IPS-11a (cell line): ENCODE measurements at regions not wholly inside any gene's neighbourhood (a gene's known extent, or its start where the extent isn't known, plus 50 kb on each side); places are given as distances from the start of the nearest gene placed in this dataset.

Experiments used
- H3K4me3 ChIP-seq: one replicate; pipeline ENCODE4 v1.5.1; 2013; ENCODE audit warnings: low read depth, low read length, control low read depth

GRCh38 chr4:24248674-24249630, 335.4 kb downstream of the DHX15 start:
- no peak overlapping the region for H3K4me3 ChIP-seq

GRCh38 chr4:24245491-24245820, 338.9 kb downstream of the DHX15 start:
- no peak overlapping the region for H3K4me3 ChIP-seq

DNA sequence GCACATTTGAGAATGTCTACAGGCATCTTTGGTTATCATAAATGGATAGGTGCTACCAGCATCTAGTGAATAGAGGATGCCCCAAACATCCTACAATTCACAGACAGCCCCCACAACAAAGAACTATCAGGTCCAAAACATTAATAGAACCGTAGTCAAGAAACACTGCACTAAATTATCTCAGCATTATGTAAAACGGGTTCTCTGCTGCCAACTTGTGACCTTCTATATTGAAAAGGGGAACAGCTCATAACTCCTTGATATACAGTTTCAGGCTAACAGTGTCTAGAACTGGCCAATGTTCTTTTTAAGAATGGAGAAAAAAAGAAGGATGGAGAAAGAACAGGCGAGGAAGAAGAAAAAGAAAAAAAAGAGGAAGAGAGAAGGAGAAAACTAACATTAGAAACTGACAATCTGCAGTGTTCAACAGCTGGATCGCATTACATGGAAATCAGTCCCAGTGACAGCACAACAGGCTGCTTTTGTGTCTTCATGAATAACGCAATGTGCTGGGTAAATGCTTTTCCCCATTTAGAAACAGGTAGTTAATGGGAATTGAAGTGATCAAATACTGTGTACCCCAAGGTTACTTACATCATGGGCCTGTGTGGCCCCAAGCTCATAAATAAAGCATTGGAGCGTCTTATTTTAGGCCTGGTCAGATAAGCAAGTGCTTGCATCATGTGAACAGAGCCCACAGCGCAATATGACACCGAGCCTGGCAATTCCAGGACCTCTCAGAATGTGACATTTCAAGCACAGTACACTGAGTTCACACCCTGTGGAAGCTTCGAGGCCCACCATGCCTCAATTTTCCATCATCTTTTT, 339.5 kb downstream of the DHX15 start:
- H3K4me3 ChIP-seq: no peak overlapping the region

DNA sequence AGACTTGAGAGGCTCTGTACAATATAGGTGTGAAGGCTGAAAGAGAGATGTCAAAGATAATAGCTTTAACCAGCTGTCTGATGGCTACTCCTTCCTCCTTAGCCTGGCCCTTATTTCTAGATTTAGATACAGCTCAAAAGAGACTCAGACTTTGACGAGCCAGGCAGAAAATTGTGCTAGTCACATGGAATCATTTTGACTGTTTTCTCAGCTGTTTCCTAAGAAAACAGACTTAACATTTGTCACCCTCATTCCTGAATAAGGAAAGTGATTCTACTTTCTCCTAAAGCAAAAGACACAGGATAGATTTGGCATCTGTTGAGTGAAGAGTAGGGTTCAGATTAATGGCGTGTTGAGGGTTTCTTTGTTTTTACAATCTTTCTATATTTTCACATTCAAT, 340.7 kb downstream of the DHX15 start:
- no peak overlapping the region for H3K4me3 ChIP-seq

- no peak overlapping the region for H3K4me3 ChIP-seq
Observed at GRCh38 chr4:24241511-24241910, 342.8 kb downstream of the DHX15 start.

DNA sequence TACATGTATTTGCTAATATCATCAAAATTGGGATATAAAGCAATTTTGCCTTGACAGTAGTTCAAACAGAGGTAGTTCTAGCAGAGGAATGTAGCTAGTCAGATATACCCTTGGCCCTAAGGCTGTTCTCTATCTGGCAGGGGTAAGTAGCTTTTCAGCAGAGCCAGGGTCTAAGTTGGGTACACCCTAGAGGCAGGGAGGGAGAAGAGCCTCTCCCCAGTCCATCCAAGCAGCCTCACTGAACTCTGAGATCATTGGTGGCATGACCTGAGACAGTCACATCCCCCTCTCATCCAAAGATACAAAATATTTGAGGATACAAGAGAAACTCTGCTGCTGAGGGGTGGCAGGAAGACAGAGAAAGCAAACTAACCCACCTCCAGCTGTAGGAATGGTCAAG, 343.7 kb downstream of the DHX15 start:
- no peak overlapping the region for H3K4me3 ChIP-seq

DNA sequence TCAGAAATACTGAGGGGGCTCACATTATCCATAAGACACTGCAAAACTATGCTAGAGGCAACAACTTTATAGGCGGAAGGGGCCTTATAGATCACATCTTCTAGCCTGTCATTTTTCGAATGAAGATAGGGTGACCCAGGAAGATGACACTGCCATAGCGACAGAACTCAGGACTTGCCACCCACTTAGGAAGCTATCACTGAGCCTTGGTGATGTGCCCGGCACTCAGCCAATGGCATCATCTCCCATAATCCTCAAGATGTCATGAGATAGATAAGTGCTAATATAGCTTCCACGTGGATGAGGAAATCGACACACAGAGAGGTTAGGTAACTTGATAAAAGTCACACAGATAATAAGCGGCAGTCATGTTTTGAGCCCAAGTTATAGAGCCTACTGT, 346.6 kb downstream of the DHX15 start:
- no peak overlapping the region for H3K4me3 ChIP-seq

DNA sequence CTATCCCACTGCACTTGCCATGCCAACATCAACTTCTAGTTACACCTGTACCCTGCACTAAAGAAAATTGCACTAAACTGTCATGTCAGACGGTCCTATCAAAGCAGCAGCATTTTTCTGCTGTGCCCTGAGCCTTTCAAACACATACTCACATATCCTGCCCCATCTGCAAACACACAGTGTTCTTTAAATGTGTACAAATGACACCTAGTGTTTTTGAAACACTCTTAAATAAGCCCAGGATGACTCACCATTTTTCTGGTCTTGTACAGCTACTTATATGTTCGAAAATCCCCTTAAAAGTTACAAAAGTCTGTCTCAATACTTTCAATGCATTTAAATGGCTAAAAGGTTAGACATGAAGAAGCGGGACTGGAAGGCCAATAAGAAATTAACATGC, 346.7 kb upstream of the PPARGC1A start:
- H3K4me3 ChIP-seq: no peak overlapping the region

DNA sequence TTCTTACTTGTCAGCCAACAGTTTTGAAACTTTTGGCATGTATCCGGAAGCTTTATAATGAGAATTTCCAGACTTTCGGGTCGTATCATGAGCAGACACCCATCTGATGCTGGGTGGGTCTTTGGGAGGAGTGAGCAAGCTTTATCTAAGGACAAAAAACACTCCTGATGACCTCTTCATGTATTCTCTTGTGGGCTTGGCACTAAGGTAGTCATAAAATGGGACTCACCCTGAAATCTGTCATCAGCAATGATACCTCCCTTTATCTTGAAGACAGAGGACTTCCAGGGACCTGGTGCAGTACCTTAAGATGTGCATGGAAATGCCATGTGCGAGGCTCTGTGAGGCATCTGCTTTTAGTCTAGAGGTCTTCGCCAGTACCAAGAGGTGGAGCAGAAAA, 346.3 kb upstream of the PPARGC1A start:
- no peak overlapping the region for H3K4me3 ChIP-seq

GRCh38 chr4:24235618-24236017, 345.8 kb upstream of the PPARGC1A start:
- no peak overlapping the region for H3K4me3 ChIP-seq

- no peak overlapping the region for H3K4me3 ChIP-seq
Observed at GRCh38 chr4:24234288-24234848, 344.5 kb upstream of the PPARGC1A start.

- H3K4me3 ChIP-seq: no peak overlapping the region
Observed at GRCh38 chr4:24230955-24231354, 341.1 kb upstream of the PPARGC1A start.

- no peak overlapping the region for H3K4me3 ChIP-seq
Observed at GRCh38 chr4:24229978-24230377, 340.1 kb upstream of the PPARGC1A start.

- no peak overlapping the region for H3K4me3 ChIP-seq
Observed at GRCh38 chr4:24228692-24229091, 338.8 kb upstream of the PPARGC1A start.

DNA sequence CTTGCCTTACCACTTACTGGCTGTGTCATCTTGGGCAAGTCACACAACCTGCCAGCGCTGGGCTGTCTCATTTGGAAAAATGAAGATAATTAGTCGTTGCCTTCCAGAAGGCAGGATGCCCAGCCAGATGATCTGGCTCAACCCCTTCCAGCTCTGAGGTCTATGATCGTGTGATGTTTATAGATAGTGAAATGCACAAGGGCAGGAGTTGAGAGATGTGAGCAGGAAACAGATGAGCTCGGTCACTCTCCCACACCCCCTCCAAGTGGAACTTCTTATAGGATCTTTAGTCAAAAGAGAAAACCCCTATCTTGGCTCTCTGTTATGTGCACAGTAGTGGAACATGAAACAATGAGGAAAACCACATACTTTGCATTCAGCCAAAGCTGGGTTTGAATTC, 336.8 kb upstream of the PPARGC1A start:
- H3K4me3 ChIP-seq: no peak overlapping the region

GRCh38 chr4:24226023-24226422, 336.2 kb upstream of the PPARGC1A start:
- H3K4me3 ChIP-seq: no peak overlapping the region

- H3K4me3 ChIP-seq: no peak overlapping the region
Observed at GRCh38 chr4:24224446-24224845, 334.6 kb upstream of the PPARGC1A start.

DNA sequence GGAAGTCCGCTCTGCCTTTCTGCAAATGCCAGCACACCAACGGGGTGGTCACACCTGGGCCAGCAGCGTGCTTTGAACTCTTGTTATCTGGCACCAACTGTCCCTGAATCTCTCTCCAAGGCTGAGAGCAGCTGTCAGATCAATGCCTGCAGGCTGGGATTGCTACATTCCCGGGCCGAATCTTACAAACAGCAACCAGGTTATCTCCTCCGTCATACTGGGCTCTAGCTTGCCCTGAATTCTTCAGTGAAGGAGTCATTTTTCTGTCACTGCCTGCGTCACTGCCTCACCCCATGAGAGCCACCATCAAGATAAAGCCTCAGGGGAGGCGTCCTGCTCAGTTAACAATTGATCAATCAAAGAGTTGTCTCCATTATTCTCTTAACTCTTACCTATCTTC, 329.4 kb upstream of the PPARGC1A start:
- no peak overlapping the region for H3K4me3 ChIP-seq

- H3K4me3 ChIP-seq: no peak overlapping the region
Observed at GRCh38 chr4:24218566-24218965, 328.7 kb upstream of the PPARGC1A start.

GRCh38 chr4:24214796-24215195, 324.9 kb upstream of the PPARGC1A start:
- no peak overlapping the region for H3K4me3 ChIP-seq

GRCh38 chr4:24213961-24214360, 324.1 kb upstream of the PPARGC1A start:
- H3K4me3 ChIP-seq: no peak overlapping the region

- H3K4me3 ChIP-seq: no peak overlapping the region
Observed at GRCh38 chr4:24212642-24213041, 322.8 kb upstream of the PPARGC1A start.
